Glomerular visceral epithelial cell (primary cell): ENCODE measurements at regions not wholly inside any gene's neighbourhood (a gene's known extent, or its start where the extent isn't known, plus 50 kb on each side); places are given as distances from the start of the nearest gene placed in this dataset.

Experiments
- DNase-seq: peaks from one replicate; pipeline ENCODE4 v3.0.0-alpha.2; 2016; ENCODE audit errors: extremely low spot score

GRCh38 chr5:105730982-105731381, 1939.8 kb downstream of the EFNA5 start:
- no peak for DNase-seq

DNA sequence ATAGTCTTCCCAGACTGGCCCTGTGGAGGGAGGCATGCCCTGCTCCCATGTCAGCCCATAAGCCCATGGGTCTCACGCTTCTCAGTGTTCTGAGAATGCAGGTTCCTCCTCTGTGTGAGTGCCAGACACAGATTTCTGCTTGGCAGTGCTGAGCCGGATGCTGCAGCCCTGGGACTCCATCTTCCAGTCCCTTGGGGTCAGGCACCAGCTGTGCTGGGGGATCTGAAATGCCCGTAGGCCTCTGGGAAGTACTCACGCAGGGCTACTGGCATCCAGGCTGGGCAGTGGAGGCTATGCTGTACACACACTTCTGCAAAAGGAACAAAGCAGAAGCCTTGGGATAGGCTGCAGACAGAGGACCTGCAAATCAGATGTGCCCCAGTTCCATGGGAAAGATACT, 1944.6 kb downstream of the EFNA5 start:
- DNase-seq: no peak

DNA sequence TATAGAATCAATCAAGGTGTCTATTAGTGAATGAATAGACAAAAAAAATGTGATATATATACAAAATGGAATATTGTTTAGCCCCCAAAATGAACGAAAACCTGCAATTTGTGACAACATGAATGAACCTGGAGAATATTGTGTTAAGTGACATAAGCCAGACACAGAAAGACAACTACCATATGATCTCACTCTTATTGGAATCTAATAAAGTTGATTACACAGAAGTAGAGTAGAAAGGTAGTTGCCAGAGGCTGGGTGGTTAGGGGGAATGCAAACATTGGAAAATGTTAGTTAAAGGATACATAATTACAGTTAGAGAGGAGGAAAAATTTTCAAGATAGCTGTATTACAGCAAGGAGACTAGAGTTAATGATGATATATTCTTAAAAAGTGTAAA, 1962.3 kb downstream of the EFNA5 start:
- no peak for DNase-seq

DNA sequence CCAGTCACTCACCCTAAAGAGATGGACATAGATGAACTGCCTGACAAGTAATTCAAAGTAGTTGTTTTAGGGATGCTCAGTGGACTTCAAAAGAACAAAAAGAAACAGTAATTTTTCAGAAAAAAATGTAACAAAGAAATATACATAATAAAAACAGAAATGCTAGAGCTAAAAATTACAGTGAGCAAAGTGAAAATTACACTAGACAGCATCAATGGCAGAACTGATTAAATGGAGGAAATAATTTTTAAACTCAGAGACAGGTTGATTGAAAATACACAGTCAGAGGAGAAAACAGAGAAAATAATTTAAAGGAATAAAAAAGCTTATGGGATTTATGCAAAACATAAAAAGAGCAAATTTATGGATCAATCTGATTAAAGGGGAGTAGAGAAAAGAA, 1968.4 kb downstream of the EFNA5 start:
- DNase-seq: no peak

DNA sequence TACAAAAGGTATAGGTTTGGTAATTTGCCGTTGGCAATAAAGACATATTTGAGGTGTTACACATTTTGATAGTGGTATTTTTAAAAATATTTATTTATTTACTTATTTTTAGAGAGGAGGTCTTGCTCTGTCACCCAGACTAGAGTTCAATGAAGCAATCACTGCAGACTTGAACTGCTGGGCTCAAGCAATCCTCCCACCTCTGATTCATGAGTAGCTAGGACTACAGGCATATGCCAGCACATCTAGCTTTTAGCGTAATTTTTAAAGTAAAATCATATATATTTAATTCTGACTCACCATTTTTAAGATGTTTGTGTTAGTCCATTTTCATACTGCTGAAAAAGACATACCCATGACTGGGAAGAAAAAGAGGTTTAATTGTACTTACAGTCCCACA, 1974.3 kb downstream of the EFNA5 start:
- DNase-seq: no peak

- no peak for DNase-seq
Observed at GRCh38 chr5:105695941-105696340, 1974.8 kb downstream of the EFNA5 start.

GRCh38 chr5:105689596-105689995, 1981.1 kb downstream of the EFNA5 start:
- no peak for DNase-seq

DNA sequence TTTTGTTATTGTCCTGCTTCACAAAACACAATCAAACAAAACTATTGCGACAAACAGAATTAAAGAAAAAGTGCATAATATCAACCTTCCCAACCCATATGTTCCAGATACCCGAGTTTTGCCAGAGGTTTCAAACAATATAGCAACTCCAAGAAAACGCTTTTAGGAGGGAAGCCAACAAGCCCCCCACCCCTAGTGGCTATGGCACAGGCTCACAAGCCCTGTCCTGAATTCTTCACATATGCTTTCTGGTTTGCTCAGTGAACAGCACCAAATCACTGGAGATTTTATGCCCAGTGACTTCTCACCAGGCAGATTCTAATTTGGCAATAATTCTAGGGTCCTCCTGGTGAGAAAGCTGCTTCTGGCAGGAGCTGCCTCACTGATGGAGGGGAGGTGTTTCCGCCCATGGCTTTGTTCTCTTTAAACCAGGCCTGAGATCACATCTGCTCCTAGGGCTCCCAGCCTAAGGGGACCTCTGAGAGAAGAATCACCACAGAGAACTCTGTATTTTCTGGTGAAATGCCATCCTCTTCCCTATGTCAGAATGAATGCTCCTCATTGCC, 1982.4 kb downstream of the EFNA5 start:
- DNase-seq: no peak

- no peak for DNase-seq
Observed at GRCh38 chr5:105687493-105687892, 1983.2 kb downstream of the EFNA5 start.

- no peak for DNase-seq
Observed at GRCh38 chr5:105685884-105686283, 1984.9 kb downstream of the EFNA5 start.

GRCh38 chr5:105684799-105685198, 1985.9 kb downstream of the EFNA5 start:
- DNase-seq: no peak

- no peak for DNase-seq
Observed at GRCh38 chr5:105680858-105681475, 1989.8 kb downstream of the EFNA5 start.

- no peak for DNase-seq
Observed at GRCh38 chr5:105677291-105677690, 1993.4 kb downstream of the EFNA5 start.

DNA sequence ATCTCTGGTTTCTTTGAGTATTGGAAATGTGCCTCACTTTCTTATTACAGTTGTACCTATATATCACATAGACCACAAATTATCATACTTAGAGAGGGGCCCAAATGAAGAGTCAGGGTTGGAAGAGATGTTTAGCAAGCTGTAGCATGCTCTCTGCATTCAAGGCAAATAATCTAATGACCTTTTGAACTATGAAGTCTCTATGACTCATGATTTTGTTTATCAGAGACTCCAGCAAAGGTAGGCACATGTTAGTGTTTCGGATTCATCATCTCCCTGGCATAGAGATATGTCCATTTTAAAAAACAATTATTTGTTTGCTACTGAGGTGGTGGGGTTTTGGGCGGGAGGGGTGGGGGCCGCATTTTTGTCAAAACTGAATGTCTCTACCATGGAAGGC, 2000.1 kb downstream of the EFNA5 start:
- no peak for DNase-seq

- no peak for DNase-seq
Observed at GRCh38 chr5:105663671-105664070, 2007.1 kb downstream of the EFNA5 start.

DNA sequence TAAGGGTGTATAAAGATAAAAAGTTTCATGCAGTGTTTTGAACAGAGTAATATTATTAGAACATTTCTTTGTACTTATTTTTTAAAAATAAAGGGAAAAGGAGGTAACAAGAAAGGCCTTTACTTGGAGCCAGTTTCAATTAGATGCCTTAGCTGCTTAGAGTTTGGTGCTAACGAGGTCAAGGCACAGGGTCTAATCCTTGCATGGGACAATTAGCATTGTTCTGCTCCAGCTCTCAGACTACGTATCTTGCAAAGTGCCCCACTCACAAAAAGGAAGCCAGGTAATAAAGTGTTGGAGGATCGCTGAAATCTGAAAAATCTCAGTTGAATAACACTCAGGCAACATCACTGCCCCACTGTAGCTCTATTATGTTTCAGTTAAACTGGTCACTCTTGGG, 2011.3 kb downstream of the EFNA5 start:
- DNase-seq: no peak

GRCh38 chr5:105640328-105640727, 2030.4 kb downstream of the EFNA5 start:
- no peak for DNase-seq

- no peak for DNase-seq
Observed at GRCh38 chr5:105639511-105639910, 2031.2 kb downstream of the EFNA5 start.

DNA sequence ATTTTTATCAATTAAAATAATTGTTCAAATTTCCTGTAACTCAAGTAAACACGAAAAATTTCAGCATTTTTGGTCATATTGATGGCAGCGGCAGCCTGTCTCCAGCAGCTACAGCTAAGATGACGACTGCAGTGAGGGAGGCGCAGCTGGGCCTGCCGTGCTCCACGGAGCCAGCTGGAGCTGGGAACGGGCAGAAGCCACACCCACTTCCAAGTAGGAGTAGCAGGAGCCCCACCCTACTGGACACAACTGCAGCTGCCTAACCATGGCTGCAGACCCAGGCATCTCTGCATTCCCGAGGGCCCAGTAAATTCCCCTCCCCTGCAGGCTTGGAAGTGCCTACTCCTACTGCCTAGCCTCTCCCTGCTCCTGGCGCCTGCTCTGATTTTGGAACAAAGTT, 2031.7 kb downstream of the EFNA5 start:
- DNase-seq: no peak

DNA sequence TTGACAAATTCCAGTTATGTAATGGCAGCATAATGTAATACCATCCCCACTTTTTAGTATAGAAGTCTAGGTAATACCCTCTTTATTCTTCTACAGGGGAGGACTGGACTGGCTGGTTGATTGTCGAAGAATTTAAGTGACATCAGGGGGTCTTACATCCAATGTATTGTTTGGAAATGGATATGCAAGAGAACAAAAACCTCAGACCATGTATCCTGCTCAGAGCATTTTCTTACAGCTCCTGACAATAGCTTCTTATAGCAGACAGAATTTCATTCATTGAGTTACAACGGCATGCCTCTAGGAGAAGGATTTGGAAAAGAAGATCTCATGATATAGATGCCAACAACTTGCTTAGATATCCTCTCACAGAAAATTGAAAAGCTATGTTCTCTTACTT, 2032.3 kb downstream of the EFNA5 start:
- DNase-seq: no peak

- DNase-seq: no peak
Observed at GRCh38 chr5:105632043-105632442, 2038.7 kb downstream of the EFNA5 start.

GRCh38 chr5:105630803-105631202, 2039.9 kb downstream of the EFNA5 start:
- no peak for DNase-seq

DNA sequence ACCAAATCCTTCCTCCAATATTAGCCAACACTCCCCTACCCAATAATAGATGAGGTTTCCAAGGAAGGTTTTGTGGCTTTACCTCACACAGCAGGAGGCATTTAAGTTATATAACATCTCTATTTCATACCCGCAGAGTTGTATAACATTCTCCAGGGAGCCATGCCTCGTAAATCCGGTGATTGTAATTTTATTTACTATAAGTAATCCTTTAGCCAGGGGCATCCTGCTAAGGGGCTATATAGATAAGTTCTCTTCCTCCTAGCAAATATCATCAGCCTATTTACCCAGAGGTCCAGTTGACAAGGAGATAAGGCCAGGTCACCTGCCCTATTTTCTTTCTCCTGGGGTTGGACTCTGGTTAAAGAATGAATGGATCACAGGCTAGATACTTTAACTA, 2051.0 kb downstream of the EFNA5 start:
- DNase-seq: no peak
